GM10248 (cell line): ENCODE measurements at regions not wholly inside any gene's neighbourhood (a gene's known extent, or its start where the extent isn't known, plus 50 kb on each side); places are given as distances from the start of the nearest gene placed in this dataset.

Experiments
- CTCF ChIA-PET: fragments of 300-600 bp; sonication (Branson Sonifier 250); formaldehyde crosslinking; extraction: SDS; loops from one replicate; lab custom pipeline; 2021; ENCODE audit warnings: antibody characterized with exemption; lab: Yijun Ruan, JAX
- POLR2A ChIA-PET: fragments of 350-650 bp; sonication (Branson Sonifier 250); formaldehyde crosslinking; extraction: SDS; loops from one replicate; lab custom pipeline; 2020; ENCODE audit warnings: antibody characterized with exemption; lab: Yijun Ruan, JAX
- DNase-seq: peaks from one replicate; pipeline ENCODE4 v3.0.0; 2012; ENCODE audit errors: extremely low spot score
- CTCF ChIP-seq: IDR thresholded peaks from 2 replicates; pipeline ENCODE4 v1.5.1; 2012; ENCODE audit warnings: mild to moderate bottlenecking, low read depth; ENCODE audit errors: extremely low read depth, missing control alignments, control extremely low read depth

DNA sequence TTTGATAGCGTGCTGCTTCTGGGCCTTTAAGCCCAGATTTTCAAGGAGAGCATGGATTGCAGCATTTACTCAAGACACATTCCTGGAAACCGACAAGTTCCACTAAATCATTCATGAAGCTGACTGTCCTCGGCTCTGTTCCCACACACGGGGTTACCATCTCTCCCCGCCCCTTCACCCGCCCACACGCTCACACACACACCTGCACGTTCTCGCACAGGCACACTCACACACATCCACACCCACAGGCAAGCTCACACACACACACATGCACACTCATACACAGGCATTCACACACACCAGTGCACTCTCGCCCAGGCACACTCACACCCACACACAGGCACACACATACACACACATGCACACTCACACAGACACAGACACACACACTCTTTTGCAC, 150.0 kb upstream of the AGAP1 start:
- ChIA-PET CTCF (no interaction called here), POLR2A (no interaction called here)
- no peak for DNase-seq
- no peak for TF ChIP-seq CTCF

GRCh38 chr2:235345745-235346144, 148.1 kb upstream of the AGAP1 start:
- CTCF ChIA-PET: no interaction called here
- DNase-seq: no peak
- POLR2A ChIA-PET: no interaction called here
- no peak for TF ChIP-seq CTCF

DNA sequence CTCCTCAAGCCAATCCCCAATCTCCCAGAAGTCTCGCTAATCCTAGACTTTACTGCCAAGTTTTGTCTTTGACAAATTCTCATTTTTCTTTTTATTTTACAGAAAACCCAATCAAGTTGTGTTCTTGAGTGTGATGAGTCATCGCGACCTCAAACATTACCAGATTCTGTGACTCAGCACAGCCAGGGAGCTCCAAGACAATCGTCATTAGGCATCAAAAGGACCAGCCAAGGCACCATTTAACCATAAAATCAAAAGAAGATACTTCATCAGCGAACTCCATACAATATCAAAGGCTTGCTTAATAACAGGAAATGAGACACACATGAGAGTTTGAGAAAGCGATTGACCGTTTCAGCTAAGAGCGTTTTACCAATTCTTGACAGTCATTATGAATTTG, 146.2 kb upstream of the AGAP1 start:
- no peak for TF ChIP-seq CTCF
- CTCF ChIA-PET: no interaction called here
- DNase-seq: no peak
- POLR2A ChIA-PET: no interaction called here

DNA sequence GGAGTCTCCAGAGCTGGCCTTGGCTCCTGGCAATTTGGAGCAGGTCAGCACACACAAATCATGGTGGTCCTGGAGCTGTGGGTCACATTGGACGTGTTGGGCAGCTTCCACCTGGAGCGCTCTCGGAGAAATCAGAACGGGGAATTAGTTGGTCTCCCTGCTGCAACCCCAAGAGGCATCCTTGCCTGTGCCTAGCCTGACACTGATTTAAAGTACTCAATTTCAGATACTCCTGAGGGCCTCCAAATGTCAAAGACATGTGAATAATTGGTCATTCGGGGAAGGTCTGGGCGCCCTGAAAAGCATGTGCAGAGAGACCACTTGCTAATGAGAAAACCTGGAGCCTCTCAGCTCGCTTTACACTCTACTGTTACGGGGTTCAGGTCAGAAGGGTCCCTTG, 145.5 kb upstream of the AGAP1 start:
- DNase-seq: no peak
- no peak for TF ChIP-seq CTCF
- ChIA-PET POLR2A (no interaction called here), CTCF (no interaction called here)

DNA sequence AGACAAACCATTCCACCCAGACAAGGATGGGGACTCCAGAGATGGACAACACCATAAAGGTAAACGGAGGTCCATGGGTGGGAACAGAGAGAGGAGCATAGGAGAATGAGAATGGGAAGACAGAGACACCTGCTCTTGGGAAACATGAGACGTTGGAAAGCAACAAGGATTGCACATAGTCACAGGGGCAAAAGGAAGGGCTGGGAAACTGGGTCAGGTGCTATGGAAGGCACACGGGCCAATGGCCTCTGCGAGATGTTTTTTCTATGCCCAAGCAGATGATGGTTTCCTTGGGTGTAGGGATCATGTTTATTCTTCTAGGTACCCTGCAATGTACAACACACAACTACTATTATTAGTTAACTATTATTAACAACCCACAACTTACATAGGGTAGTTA, 143.6 kb upstream of the AGAP1 start:
- no peak for TF ChIP-seq CTCF
- no peak for DNase-seq
- POLR2A ChIA-PET: no interaction called here
- CTCF ChIA-PET: no interaction called here

GRCh38 chr2:235352541-235352940, 141.3 kb upstream of the AGAP1 start:
- no peak for TF ChIP-seq CTCF
- no peak for DNase-seq
- CTCF ChIA-PET: no interaction called here
- POLR2A ChIA-PET: no interaction called here

GRCh38 chr2:235357881-235358280, 136.0 kb upstream of the AGAP1 start:
- ChIA-PET CTCF (interaction anchor here (1.1 kb wide), 1 partner anchor 8 kb away, joined by 3 read pairs; no protein-coding TSS in a partner anchor), POLR2A (no interaction called here)
- no peak for DNase-seq
- TF ChIP-seq CTCF: no peak
